H1 (cell line): ENCODE measurements at regions not wholly inside any gene's neighbourhood (a gene's known extent, or its start where the extent isn't known, plus 50 kb on each side); places are given as distances from the start of the nearest gene placed in this dataset.

Experiments used
- CTCF ChIA-PET: fragments of 300-600 bp; sonication (Branson Sonifier 250); formaldehyde crosslinking; loops from one replicate; lab custom pipeline; 2021; ENCODE audit not compliant: partially characterized antibody; lab: Charles Lee
- POLR2A ChIA-PET: fragments of 300-600 bp; sonication (Branson Sonifier 250); formaldehyde crosslinking; loops from one replicate; lab custom pipeline; 2021; ENCODE audit warnings: inconsistent platforms; ENCODE audit not compliant: partially characterized antibody; lab: Charles Lee
- DNase-seq, 2 experiments: peaks; one replicate each; pipeline versions ENCODE4 v3.0.0 to v3.0.0-alpha.2; 2010 to 2022; ENCODE audit warnings: low spot score in 2 of 2, low read depth in 1 of 2, mixed read lengths in 1 of 2
- FAIRE-seq: peaks from 2 replicates; lab custom pipeline; 2011; peaks lifted over from hg19 to GRCh38; lab: Jason Lieb, UNC
- H2AFZ ChIP-seq: 2 replicates; pipeline ENCODE4 v1.8.1; 2012; ENCODE audit warnings: low read length, inconsistent platforms
- H2AK5ac ChIP-seq: 2 replicates; pipeline ENCODE4 v1.6.1; 2013; ENCODE audit warnings: low read depth, low read length
- H2BK120ac ChIP-seq: replicated peaks from 2 replicates; pipeline ENCODE3; 2013; ENCODE audit warnings: low read depth, low read length, inconsistent platforms
- H2BK12ac ChIP-seq: 2 replicates; pipeline ENCODE4 v1.6.1; 2013; ENCODE audit warnings: low read depth, low read length
- H2BK15ac ChIP-seq: 2 replicates; pipeline ENCODE4 v1.6.1; 2013; ENCODE audit warnings: low read length
- H2BK20ac ChIP-seq: 2 replicates; pipeline ENCODE4 v1.6.1; 2013; ENCODE audit warnings: low read length
- H2BK5ac ChIP-seq: 2 replicates; pipeline ENCODE4 v1.6.1; 2013; ENCODE audit warnings: low read depth, low read length
- H3K14ac ChIP-seq: 2 replicates; pipeline ENCODE4 v1.6.1; 2013; ENCODE audit warnings: inconsistent platforms; ENCODE audit not compliant: insufficient read length
- H3K18ac ChIP-seq: 2 replicates; pipeline ENCODE4 v1.6.1; 2013; ENCODE audit warnings: low read length; ENCODE audit errors: extremely low read depth
- H3K23ac ChIP-seq: 2 replicates; pipeline ENCODE4 v1.6.1; 2013; ENCODE audit warnings: inconsistent platforms; ENCODE audit not compliant: insufficient read length
- H3K23me2 ChIP-seq: 2 replicates; pipeline ENCODE4 v1.6.1; 2013; ENCODE audit warnings: low read depth, low read length
- H3K27ac ChIP-seq: 2 replicates; pipeline ENCODE4 v1.6.1; 2011; ENCODE audit warnings: low read depth, low read length, inconsistent platforms
- H3K27me3 ChIP-seq, 4 experiments: replicated peaks in 1 of 4; 1 replicate in 1 of 4; 2 replicates in 3 of 4; pipeline versions ENCODE4 v1.6.1 to v1.8.1; 2011 to 2013; ENCODE audit warnings: low read length in 3 of 4, mild to moderate bottlenecking in 3 of 4, inconsistent platforms in 2 of 4, mixed read lengths in 2 of 4, moderate library complexity in 1 of 4; ENCODE audit not compliant: control insufficient read depth in 3 of 4, insufficient read depth in 3 of 4; ENCODE audit errors: extremely low read depth in 1 of 4
- H3K36me3 ChIP-seq, 4 experiments: 2 replicates each; pipeline versions ENCODE4 v1.6.1 to v1.8.1; 2011 to 2013; ENCODE audit warnings: mild to moderate bottlenecking in 4 of 4, low read length in 3 of 4, moderate library complexity in 2 of 4, control low read depth in 1 of 4, inconsistent platforms in 1 of 4; ENCODE audit not compliant: insufficient read depth in 4 of 4, control insufficient read depth in 2 of 4
- H3K4ac ChIP-seq: replicated peaks from 2 replicates; pipeline ENCODE3; 2013; ENCODE audit warnings: low read length, low read depth, mixed read lengths, inconsistent platforms; ENCODE audit not compliant: insufficient read length
- H3K4me1 ChIP-seq, 4 experiments: replicated peaks in 1 of 4; 1 replicate in 1 of 4; 2 replicates in 3 of 4; pipeline versions ENCODE4 v1.6.1 to v1.8.1; 2011 to 2013; ENCODE audit warnings: low read length in 3 of 4, inconsistent platforms in 2 of 4, mixed read lengths in 1 of 4; ENCODE audit not compliant: insufficient read depth in 4 of 4, control insufficient read depth in 3 of 4
- H3K4me2 ChIP-seq, 2 experiments: 2 replicates each; pipeline versions ENCODE4 v1.6.1 to v1.8.1; 2011 to 2013; ENCODE audit warnings: low read depth in 2 of 2, low read length in 2 of 2, control low read depth in 1 of 2, inconsistent platforms in 1 of 2, mild to moderate bottlenecking in 1 of 2; ENCODE audit not compliant: insufficient read depth in 1 of 2
- H3K4me3 ChIP-seq, 4 experiments: fragments of 200-600, 300-600 bp in 1 of 4; sonication (generic), shearing (Covaris generic), sonication (Bioruptor Twin) in 1 of 4; 2 replicates each; pipeline versions ENCODE4 v1.5.1 to v1.8.1; 2011 to 2016; ENCODE audit warnings: low read length in 4 of 4, low read depth in 3 of 4, control low read depth in 2 of 4, inconsistent platforms in 2 of 4, mild to moderate bottlenecking in 2 of 4, mixed read lengths in 1 of 4, moderate library complexity in 1 of 4; ENCODE audit not compliant: insufficient read depth in 2 of 4; ENCODE audit errors: extremely low read depth in 1 of 4
- H3K56ac ChIP-seq: replicated peaks from 2 replicates; pipeline ENCODE3; 2013; ENCODE audit warnings: low read depth, mild to moderate bottlenecking, mixed read lengths, low read length, inconsistent platforms; ENCODE audit not compliant: insufficient read length
- H3K79me1 ChIP-seq: 2 replicates; pipeline ENCODE4 v1.6.1; 2013; ENCODE audit warnings: low read depth, low read length, control low read depth
- H3K79me2 ChIP-seq, 2 experiments: 2 replicates each; pipeline versions ENCODE4 v1.6.1 to v1.8.1; 2012 to 2013; ENCODE audit warnings: low read length in 2 of 2, mild to moderate bottlenecking in 2 of 2, inconsistent platforms in 1 of 2; ENCODE audit not compliant: insufficient read depth in 2 of 2, control insufficient read depth in 1 of 2
- H3K9ac ChIP-seq, 4 experiments: replicated peaks in 1 of 4; 1 replicate in 1 of 4; 2 replicates in 3 of 4; pipeline versions ENCODE4 v1.6.1 to v1.8.1; 2011 to 2013; ENCODE audit warnings: low read depth in 3 of 4, low read length in 3 of 4, control low read depth in 2 of 4, mild to moderate bottlenecking in 2 of 4, moderate library complexity in 2 of 4, inconsistent platforms in 1 of 4; ENCODE audit errors: extremely low read depth in 1 of 4
- H3K9me3 ChIP-seq, 2 experiments: 2 replicates each; pipeline versions ENCODE4 v1.6.1 to v1.8.1; 2012 to 2013; ENCODE audit warnings: mild to moderate bottlenecking in 2 of 2, moderate library complexity in 2 of 2, control low read depth in 1 of 2, inconsistent platforms in 1 of 2, low read depth in 1 of 2, low read length in 1 of 2, mixed read lengths in 1 of 2; ENCODE audit not compliant: insufficient read depth in 2 of 2
- H4K20me1 ChIP-seq, 2 experiments: replicated peaks in 1 of 2; 2 replicates each; pipeline versions ENCODE3 to v1.8.1; 2011 to 2013; ENCODE audit warnings: inconsistent platforms in 2 of 2, low read length in 2 of 2, mild to moderate bottlenecking in 1 of 2; ENCODE audit not compliant: insufficient read depth in 2 of 2, control insufficient read depth in 1 of 2
- H4K5ac ChIP-seq: 2 replicates; pipeline ENCODE4 v1.6.1; 2013; ENCODE audit warnings: low read length, low read depth, mixed read lengths, inconsistent platforms; ENCODE audit not compliant: insufficient read length
- H4K8ac ChIP-seq: 2 replicates; pipeline ENCODE4 v1.8.0; 2013; ENCODE audit warnings: mild to moderate bottlenecking, moderate library complexity, low read length, inconsistent platforms; ENCODE audit not compliant: insufficient read depth; ENCODE audit errors: extremely low read depth
- H4K91ac ChIP-seq: replicated peaks from 2 replicates; pipeline ENCODE3; 2013; ENCODE audit warnings: low read length, mixed read lengths, inconsistent platforms; ENCODE audit not compliant: insufficient read length
- CTBP2 ChIP-seq: IDR thresholded peaks from 2 replicates; pipeline ENCODE4 v1.7.0; 2011; ENCODE audit warnings: borderline replicate concordance, mild to moderate bottlenecking, moderate library complexity, mixed read lengths, low read length; ENCODE audit not compliant: insufficient read depth, insufficient read length
- CTCF ChIP-seq, 3 experiments: IDR thresholded peaks; 1 replicate in 2 of 3; 2 replicates in 1 of 3; pipeline versions ENCODE4 v1.5.1 to v1.6.1; 2011; ENCODE audit warnings: low read length in 3 of 3, mild to moderate bottlenecking in 3 of 3, inconsistent platforms in 2 of 3, low read depth in 1 of 3, moderate library complexity in 1 of 3; ENCODE audit not compliant: insufficient read depth in 1 of 3; ENCODE audit errors: control extremely low read depth in 1 of 3
- EZH2 ChIP-seq: fragments of 200-600 bp; sonication (generic); IDR thresholded peaks from 2 replicates; pipeline ENCODE4 v1.7.1; 2012; ENCODE audit warnings: low read depth, mild to moderate bottlenecking, moderate library complexity, low read length, inconsistent platforms; ENCODE audit not compliant: severe bottlenecking
- MAFK ChIP-seq: IDR thresholded peaks from 2 replicates; pipeline ENCODE4 v1.6.1; 2012; ENCODE audit warnings: low read depth, mild to moderate bottlenecking, improper control_type of control experiment, low read length
- POLR2A ChIP-seq, 2 experiments: IDR thresholded peaks; 1 replicate in 1 of 2; 2 replicates in 1 of 2; pipeline ENCODE4 v1.6.1; 2011; ENCODE audit warnings: low read depth in 2 of 2, low read length in 2 of 2, mild to moderate bottlenecking in 2 of 2; ENCODE audit errors: control extremely low read depth in 1 of 2
- SAP30 ChIP-seq: fragments of 300-600 bp; sonication (generic); IDR thresholded peaks from 2 replicates; pipeline ENCODE4 v1.7.1; 2012; ENCODE audit warnings: low read length, moderate library complexity, mild to moderate bottlenecking, inconsistent platforms; ENCODE audit not compliant: insufficient read depth, insufficient replicate concordance
- SP1 ChIP-seq: IDR thresholded peaks from 2 replicates; pipeline ENCODE4 v1.6.1; 2011; ENCODE audit warnings: low read depth, low read length
- SUZ12 ChIP-seq: fragments of 200-600 bp; sonication (generic); IDR thresholded peaks from 2 replicates; pipeline ENCODE4 v1.6.1; 2012; ENCODE audit warnings: mild to moderate bottlenecking, inconsistent platforms, low read length, moderate library complexity, mixed read lengths
- TAF1 ChIP-seq: IDR thresholded peaks from 2 replicates; pipeline ENCODE4 v1.6.1; 2011; ENCODE audit warnings: mild to moderate bottlenecking, low read depth, low read length
- TBP ChIP-seq: IDR thresholded peaks from 2 replicates; pipeline ENCODE4 v1.6.1; 2011; ENCODE audit warnings: low read depth, low read length, improper control_type of control experiment
- WGBS, 2 experiments: shearing (Covaris generic) in 1 of 2; methylation state at CpG; one replicate each; pipeline versions ENCODE4 v1.1.6 to v1.1.7; 2013 to 2015; ENCODE audit warnings: low lambda C conversion rate in 2 of 2, mixed read lengths in 2 of 2, inconsistent platforms in 1 of 2, low coverage in 1 of 2, missing lambda C conversion rate in 1 of 2; ENCODE audit not compliant: insufficient replicate concordance in 2 of 2, insufficient coverage in 1 of 2, insufficient read length in 1 of 2; ENCODE audit errors: extremely low coverage in 1 of 2, missing lambda C conversion rate in 1 of 2; 5-methylcytosine and 5-hydroxymethylcytosine counted together

GRCh38 chr9:104313396-104314110, 190.5 kb upstream of the OR13F1 start:
- no peak overlapping the region for H2BK20ac ChIP-seq
- no peak overlapping the region for H3K9ac ChIP-seq
- no peak overlapping the region for H4K91ac ChIP-seq
- H3K27me3 ChIP-seq: no peaks in the 10 kb centered on the region
- CTCF ChIA-PET: interaction anchor here (0.7 to 1.3 kb wide), 3 partner anchors 9 to 19 kb away, joined by 3 read pairs; no protein-coding TSS in a partner anchor
- H3K27ac ChIP-seq: no peak overlapping the region
- H2AFZ ChIP-seq: no peak overlapping the region
- no peak overlapping the region for H3K4ac ChIP-seq
- H4K20me1 ChIP-seq: no peaks in the 10 kb centered on the region
- DNase-seq (no peak), FAIRE-seq (no peak)
- no peak overlapping the region for H4K8ac ChIP-seq
- no peak overlapping the region for H3K23ac ChIP-seq
- no peak overlapping the region for H2BK120ac ChIP-seq
- H2BK15ac ChIP-seq: no peak overlapping the region
- H3K56ac ChIP-seq: no peak overlapping the region
- 93% methylated on average over 5 of the region's 5 CpGs; no CpG with 5 or more reads in 1 of the 2 experiments for WGBS, 2 experiments
- no peak overlapping the region for H3K14ac ChIP-seq
- H3K79me2 ChIP-seq: no peaks in the 10 kb centered on the region
- no peak overlapping the region for H3K4me2 ChIP-seq
- peaks cover 3 to 15% of the 10 kb centered on the region in 2 experiments; a peak in 3 of 4 replicates for H3K9me3 ChIP-seq
- H3K23me2 ChIP-seq: no peaks in the 10 kb centered on the region
- no peaks in the 10 kb centered on the region for H3K4me1 ChIP-seq
- H2BK12ac ChIP-seq: no peak overlapping the region
- POLR2A ChIA-PET: no interaction called here
- no peak overlapping the region for H3K4me3 ChIP-seq
- H2AK5ac ChIP-seq: no peak overlapping the region
- H3K79me1 ChIP-seq: no peaks in the 10 kb centered on the region
- TF ChIP-seq SAP30 (no peak), TAF1 (no peak), TBP (no peak), SP1 (no peak), SUZ12 (no peak), CTBP2 (no peak), POLR2A (IDR thresholded peaks at IDR 0.05; ENCODE audit: control extremely low read depth in 1 of 2, low read depth in 2 of 2, low read length in 2 of 2) (no peak), CTCF (IDR thresholded peaks at IDR 0.05; ENCODE audit: control extremely low read depth in 1 of 3, insufficient read depth in 1 of 3, low read depth in 1 of 3, low read length in 3 of 3) (no peak), EZH2 (no peak), MAFK (no peak)
- H4K5ac ChIP-seq: no peak overlapping the region
- H3K18ac ChIP-seq: no peak overlapping the region
- no peaks in the 10 kb centered on the region; a peak in 1 of 8 replicates for H3K36me3 ChIP-seq
- H2BK5ac ChIP-seq: no peak overlapping the region
